WTC11 (cell line): ENCODE measurements at regions not wholly inside any gene's neighbourhood (a gene's known extent, or its start where the extent isn't known, plus 50 kb on each side); places are given as distances from the start of the nearest gene placed in this dataset.

Experiments used
- ATAC-seq: fragments of 200-7000 bp; cut with Tn5 transposase; 2 replicates; pipeline ENCODE4 v1.10.0; 2021; ENCODE audit warnings: mild to moderate bottlenecking, moderate library complexity
- CTCF ChIA-PET: fragments of 300-600 bp; sonication (Branson Sonifier 250); formaldehyde crosslinking; loops from one replicate; lab custom pipeline; 2021; ENCODE audit warnings: antibody characterized with exemption; lab: Charles Lee
- POLR2A ChIA-PET: fragments of 350-600 bp; sonication (Branson Sonifier 250); formaldehyde crosslinking; loops from one replicate; lab custom pipeline; 2021; ENCODE audit warnings: antibody characterized with exemption; lab: Charles Lee
- DNase-seq: peaks from one replicate; pipeline ENCODE4 v3.0.0; 2021; ENCODE audit warnings: low spot score
- H3K27ac Mint-ChIP-seq: 2 replicates; pipeline ENCODE4 v1.8.0; 2021; ENCODE audit warnings: mixed read lengths
- H3K27me3 Mint-ChIP-seq: 2 replicates; pipeline ENCODE4 v1.8.0; 2021; ENCODE audit warnings: low read depth, mild to moderate bottlenecking, moderate library complexity, mixed read lengths
- H3K36me3 Mint-ChIP-seq: 2 replicates; pipeline ENCODE4 v1.8.0; 2021; ENCODE audit warnings: mixed read lengths
- H3K4me1 Mint-ChIP-seq: 2 replicates; pipeline ENCODE4 v1.8.0; 2022; ENCODE audit warnings: mixed read lengths
- H3K4me3 Mint-ChIP-seq: 2 replicates; pipeline ENCODE4 v1.8.0; 2021; ENCODE audit warnings: mild to moderate bottlenecking, moderate library complexity, mixed read lengths
- H3K9me3 Mint-ChIP-seq: 2 replicates; pipeline ENCODE4 v1.8.0; 2021; ENCODE audit warnings: mixed read lengths
- CREB1 ChIP-seq: sonication (generic); formaldehyde crosslinking; IDR thresholded peaks from 2 replicates; pipeline ENCODE4 v1.8.0; 2023; ENCODE audit warnings: mild to moderate bottlenecking, missing genetic modification reagents
- ELF4 ChIP-seq: sonication (generic); formaldehyde crosslinking; IDR thresholded peaks from 2 replicates; pipeline ENCODE4 v1.8.1; 2022; ENCODE audit warnings: low read depth, mild to moderate bottlenecking, moderate library complexity, missing genetic modification reagents
- HMGA2 ChIP-seq: fragments of 250-450 bp; sonication (Bioruptor Pico); IDR thresholded peaks from 2 replicates; pipeline ENCODE4 v1.4.0; 2021; ENCODE audit warnings: mild to moderate bottlenecking, moderate library complexity
- KAT7 ChIP-seq: sonication (generic); formaldehyde crosslinking; IDR thresholded peaks from 2 replicates; pipeline ENCODE4 v1.8.1; 2023; ENCODE audit warnings: missing genetic modification reagents, mild to moderate bottlenecking, borderline replicate concordance
- NR3C1 ChIP-seq: sonication (generic); formaldehyde crosslinking; conservative IDR thresholded peaks from 2 replicates; pipeline ENCODE4 v1.8.1; 2023; ENCODE audit warnings: low read depth, mild to moderate bottlenecking, missing genetic modification reagents
- RORB ChIP-seq: fragments of 250-450 bp; sonication (Bioruptor Pico); IDR thresholded peaks from 2 replicates; pipeline ENCODE4 v1.9.0; 2021; ENCODE audit warnings: mild to moderate bottlenecking
- SMAD3 ChIP-seq: sonication (generic); formaldehyde crosslinking; IDR thresholded peaks from 2 replicates; pipeline ENCODE4 v1.8.0; 2022; ENCODE audit warnings: missing genetic modification reagents, mild to moderate bottlenecking, borderline replicate concordance
- TCF7 ChIP-seq: sonication (generic); formaldehyde crosslinking; IDR thresholded peaks from 2 replicates; pipeline ENCODE4 v1.8.0; 2022; ENCODE audit warnings: mild to moderate bottlenecking, low read depth, missing genetic modification reagents, moderate library complexity
- ZNF232 ChIP-seq: sonication (generic); formaldehyde crosslinking; IDR thresholded peaks from 2 replicates; pipeline ENCODE4 v1.8.0; 2022; ENCODE audit warnings: mild to moderate bottlenecking, missing genetic modification reagents
- TF ChIP-seq, protein P1 (sequence below): fragments of 200-600 bp; IDR thresholded peaks from 2 replicates; pipeline ENCODE4 v1.8.0; 2022; ENCODE audit warnings: antibody characterized with exemption
- TF ChIP-seq, protein P2 (sequence below): sonication (generic); formaldehyde crosslinking; conservative IDR thresholded peaks from 2 replicates; pipeline ENCODE4 v1.8.1; 2023; ENCODE audit warnings: mild to moderate bottlenecking, low read depth, missing genetic modification reagents, moderate library complexity
- TF ChIP-seq, protein P3 (sequence below): fragments of 250-450 bp; sonication (Bioruptor Pico); IDR thresholded peaks from 2 replicates; pipeline ENCODE4 v1.9.0; 2021; ENCODE audit warnings: moderate library complexity, mild to moderate bottlenecking, inconsistent platforms, borderline replicate concordance
- TF ChIP-seq, protein P4 (sequence below): sonication (generic); formaldehyde crosslinking; IDR thresholded peaks from 2 replicates; pipeline ENCODE4 v1.8.1; 2023; ENCODE audit warnings: mild to moderate bottlenecking, missing genetic modification reagents, moderate library complexity
- TF ChIP-seq, protein P5 (sequence below): sonication (generic); formaldehyde crosslinking; IDR thresholded peaks from 2 replicates; pipeline ENCODE4 v1.8.0; 2022; ENCODE audit warnings: mild to moderate bottlenecking, missing genetic modification reagents
- TF ChIP-seq, protein P6 (sequence below): sonication (generic); formaldehyde crosslinking; IDR thresholded peaks from 2 replicates; pipeline ENCODE4 v1.8.1; 2022; ENCODE audit warnings: mild to moderate bottlenecking, moderate library complexity, missing genetic modification reagents
- TF ChIP-seq, protein P7 (sequence below): sonication (generic); formaldehyde crosslinking; IDR thresholded peaks from 2 replicates; pipeline ENCODE4 v1.8.1; 2022; ENCODE audit warnings: low read depth, missing genetic modification reagents, borderline replicate concordance

DNA sequence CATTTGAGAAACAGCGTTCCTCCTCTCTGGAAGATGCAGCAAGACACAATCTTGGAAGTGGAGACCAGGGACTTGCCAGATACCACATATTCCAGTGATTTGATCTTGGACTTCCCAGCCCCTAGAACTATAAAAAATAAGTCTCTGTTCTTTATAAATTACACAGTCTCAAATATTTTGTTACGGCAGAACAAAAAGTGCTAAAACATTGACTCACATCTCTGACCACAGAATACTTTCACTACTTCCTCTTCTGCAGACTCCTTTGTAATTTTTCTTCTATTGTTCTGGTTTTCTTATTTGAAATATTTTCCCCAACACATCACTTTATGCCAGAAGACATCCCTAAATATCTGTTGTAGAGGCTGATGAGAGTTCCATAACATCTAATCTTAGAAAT lies 706.1 kb upstream of the CDH18 start (continued):
- TF ChIP-seq, protein P1, sequence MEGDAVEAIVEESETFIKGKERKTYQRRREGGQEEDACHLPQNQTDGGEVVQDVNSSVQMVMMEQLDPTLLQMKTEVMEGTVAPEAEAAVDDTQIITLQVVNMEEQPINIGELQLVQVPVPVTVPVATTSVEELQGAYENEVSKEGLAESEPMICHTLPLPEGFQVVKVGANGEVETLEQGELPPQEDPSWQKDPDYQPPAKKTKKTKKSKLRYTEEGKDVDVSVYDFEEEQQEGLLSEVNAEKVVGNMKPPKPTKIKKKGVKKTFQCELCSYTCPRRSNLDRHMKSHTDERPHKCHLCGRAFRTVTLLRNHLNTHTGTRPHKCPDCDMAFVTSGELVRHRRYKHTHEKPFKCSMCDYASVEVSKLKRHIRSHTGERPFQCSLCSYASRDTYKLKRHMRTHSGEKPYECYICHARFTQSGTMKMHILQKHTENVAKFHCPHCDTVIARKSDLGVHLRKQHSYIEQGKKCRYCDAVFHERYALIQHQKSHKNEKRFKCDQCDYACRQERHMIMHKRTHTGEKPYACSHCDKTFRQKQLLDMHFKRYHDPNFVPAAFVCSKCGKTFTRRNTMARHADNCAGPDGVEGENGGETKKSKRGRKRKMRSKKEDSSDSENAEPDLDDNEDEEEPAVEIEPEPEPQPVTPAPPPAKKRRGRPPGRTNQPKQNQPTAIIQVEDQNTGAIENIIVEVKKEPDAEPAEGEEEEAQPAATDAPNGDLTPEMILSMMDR, result no peak
- TF ChIP-seq KAT7 (CRISPR knock-in tag), result no peak
- TF ChIP-seq, protein P2, sequence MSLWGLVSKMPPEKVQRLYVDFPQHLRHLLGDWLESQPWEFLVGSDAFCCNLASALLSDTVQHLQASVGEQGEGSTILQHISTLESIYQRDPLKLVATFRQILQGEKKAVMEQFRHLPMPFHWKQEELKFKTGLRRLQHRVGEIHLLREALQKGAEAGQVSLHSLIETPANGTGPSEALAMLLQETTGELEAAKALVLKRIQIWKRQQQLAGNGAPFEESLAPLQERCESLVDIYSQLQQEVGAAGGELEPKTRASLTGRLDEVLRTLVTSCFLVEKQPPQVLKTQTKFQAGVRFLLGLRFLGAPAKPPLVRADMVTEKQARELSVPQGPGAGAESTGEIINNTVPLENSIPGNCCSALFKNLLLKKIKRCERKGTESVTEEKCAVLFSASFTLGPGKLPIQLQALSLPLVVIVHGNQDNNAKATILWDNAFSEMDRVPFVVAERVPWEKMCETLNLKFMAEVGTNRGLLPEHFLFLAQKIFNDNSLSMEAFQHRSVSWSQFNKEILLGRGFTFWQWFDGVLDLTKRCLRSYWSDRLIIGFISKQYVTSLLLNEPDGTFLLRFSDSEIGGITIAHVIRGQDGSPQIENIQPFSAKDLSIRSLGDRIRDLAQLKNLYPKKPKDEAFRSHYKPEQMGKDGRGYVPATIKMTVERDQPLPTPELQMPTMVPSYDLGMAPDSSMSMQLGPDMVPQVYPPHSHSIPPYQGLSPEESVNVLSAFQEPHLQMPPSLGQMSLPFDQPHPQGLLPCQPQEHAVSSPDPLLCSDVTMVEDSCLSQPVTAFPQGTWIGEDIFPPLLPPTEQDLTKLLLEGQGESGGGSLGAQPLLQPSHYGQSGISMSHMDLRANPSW (CRISPR knock-in tag), result no peak
- TF ChIP-seq, protein P3, sequence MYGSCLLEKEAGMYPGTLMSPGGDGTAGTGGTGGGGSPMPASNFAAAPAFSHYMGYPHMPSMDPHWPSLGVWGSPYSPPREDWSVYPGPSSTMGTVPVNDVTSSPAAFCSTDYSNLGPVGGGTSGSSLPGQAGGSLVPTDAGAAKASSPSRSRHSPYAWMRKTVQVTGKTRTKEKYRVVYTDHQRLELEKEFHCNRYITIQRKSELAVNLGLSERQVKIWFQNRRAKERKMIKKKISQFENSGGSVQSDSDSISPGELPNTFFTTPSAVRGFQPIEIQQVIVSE (CRISPR knock-in tag), result no peak
- no peak for TF ChIP-seq TCF7 (CRISPR knock-in tag)
- TF ChIP-seq, all 79 proteins: peak for 0

DNA sequence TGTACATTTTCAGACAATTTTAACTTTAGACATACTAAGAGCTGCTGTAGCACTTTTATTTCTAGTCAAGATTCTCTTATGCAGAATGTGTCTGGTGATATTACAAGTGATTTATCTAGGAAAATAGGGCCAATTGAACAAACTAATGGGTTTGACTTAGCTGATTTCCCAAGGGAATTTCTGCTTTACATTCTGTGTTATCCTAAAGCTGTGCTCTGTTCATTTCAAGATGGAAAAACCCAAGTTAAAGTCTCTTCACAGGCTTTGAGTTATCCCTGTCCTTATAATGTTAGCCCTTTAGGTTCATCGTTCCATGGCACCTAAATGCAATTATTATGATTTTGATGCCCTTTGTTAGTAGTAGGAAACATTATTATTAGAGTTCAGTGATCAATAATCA lies 704.9 kb upstream of the CDH18 start:
- DNase-seq (no peak), ATAC-seq (no peak)
- peaks cover 7% of the 10 kb centered on the region; the same call in 1 of the 2 replicates for H3K9me3 Mint-ChIP-seq
- no peaks in the 10 kb centered on the region for H3K36me3 Mint-ChIP-seq
- ChIA-PET CTCF (interaction anchor here (0.5 kb wide), 1 partner anchor 768 kb away, joined by 3 read pairs; no protein-coding TSS in a partner anchor), POLR2A (no interaction called here)
- no peak for TF ChIP-seq CREB1
- TF ChIP-seq, protein P4, sequence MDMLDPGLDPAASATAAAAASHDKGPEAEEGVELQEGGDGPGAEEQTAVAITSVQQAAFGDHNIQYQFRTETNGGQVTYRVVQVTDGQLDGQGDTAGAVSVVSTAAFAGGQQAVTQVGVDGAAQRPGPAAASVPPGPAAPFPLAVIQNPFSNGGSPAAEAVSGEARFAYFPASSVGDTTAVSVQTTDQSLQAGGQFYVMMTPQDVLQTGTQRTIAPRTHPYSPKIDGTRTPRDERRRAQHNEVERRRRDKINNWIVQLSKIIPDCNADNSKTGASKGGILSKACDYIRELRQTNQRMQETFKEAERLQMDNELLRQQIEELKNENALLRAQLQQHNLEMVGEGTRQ, result no peak
- no peak for TF ChIP-seq ELF4 (CRISPR knock-in tag)
- TF ChIP-seq NR3C1 (CRISPR knock-in tag), result no peak
- TF ChIP-seq, protein P5, sequence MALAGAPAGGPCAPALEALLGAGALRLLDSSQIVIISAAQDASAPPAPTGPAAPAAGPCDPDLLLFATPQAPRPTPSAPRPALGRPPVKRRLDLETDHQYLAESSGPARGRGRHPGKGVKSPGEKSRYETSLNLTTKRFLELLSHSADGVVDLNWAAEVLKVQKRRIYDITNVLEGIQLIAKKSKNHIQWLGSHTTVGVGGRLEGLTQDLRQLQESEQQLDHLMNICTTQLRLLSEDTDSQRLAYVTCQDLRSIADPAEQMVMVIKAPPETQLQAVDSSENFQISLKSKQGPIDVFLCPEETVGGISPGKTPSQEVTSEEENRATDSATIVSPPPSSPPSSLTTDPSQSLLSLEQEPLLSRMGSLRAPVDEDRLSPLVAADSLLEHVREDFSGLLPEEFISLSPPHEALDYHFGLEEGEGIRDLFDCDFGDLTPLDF, result no peak
- no peak for TF ChIP-seq ZNF232 (CRISPR knock-in tag)
- no peak for TF ChIP-seq SMAD3
- TF ChIP-seq, protein P6, sequence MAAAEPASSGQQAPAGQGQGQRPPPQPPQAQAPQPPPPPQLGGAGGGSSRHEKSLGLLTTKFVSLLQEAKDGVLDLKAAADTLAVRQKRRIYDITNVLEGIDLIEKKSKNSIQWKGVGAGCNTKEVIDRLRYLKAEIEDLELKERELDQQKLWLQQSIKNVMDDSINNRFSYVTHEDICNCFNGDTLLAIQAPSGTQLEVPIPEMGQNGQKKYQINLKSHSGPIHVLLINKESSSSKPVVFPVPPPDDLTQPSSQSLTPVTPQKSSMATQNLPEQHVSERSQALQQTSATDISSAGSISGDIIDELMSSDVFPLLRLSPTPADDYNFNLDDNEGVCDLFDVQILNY, result no peak
- TF ChIP-seq HMGA2 (CRISPR knock-in tag), result no peak
- TF ChIP-seq, protein P7, sequence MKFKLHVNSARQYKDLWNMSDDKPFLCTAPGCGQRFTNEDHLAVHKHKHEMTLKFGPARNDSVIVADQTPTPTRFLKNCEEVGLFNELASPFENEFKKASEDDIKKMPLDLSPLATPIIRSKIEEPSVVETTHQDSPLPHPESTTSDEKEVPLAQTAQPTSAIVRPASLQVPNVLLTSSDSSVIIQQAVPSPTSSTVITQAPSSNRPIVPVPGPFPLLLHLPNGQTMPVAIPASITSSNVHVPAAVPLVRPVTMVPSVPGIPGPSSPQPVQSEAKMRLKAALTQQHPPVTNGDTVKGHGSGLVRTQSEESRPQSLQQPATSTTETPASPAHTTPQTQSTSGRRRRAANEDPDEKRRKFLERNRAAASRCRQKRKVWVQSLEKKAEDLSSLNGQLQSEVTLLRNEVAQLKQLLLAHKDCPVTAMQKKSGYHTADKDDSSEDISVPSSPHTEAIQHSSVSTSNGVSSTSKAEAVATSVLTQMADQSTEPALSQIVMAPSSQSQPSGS, result no peak
- no peak for TF ChIP-seq RORB
- H3K27me3 Mint-ChIP-seq, result no peaks in the 10 kb centered on the region
- H3K4me3 Mint-ChIP-seq, result no peak overlapping the region
- H3K4me1 Mint-ChIP-seq, result no peaks in the 10 kb centered on the region
- H3K27ac Mint-ChIP-seq, result no peak overlapping the region
